SJSA1 (cell line): ENCODE measurements at regions not wholly inside any gene's neighbourhood (a gene's known extent, or its start where the extent isn't known, plus 50 kb on each side); places are given as distances from the start of the nearest gene placed in this dataset.

ENCODE experiments used
- DNase-seq, 2 experiments: peaks; one replicate each; pipeline ENCODE4 v3.0.0-alpha.2; 2015 to 2020; ENCODE audit warnings: low spot score in 2 of 2, low read depth in 1 of 2
- H3K27ac ChIP-seq: fragments of 250-450 bp; sonication (Bioruptor Pico); 2 replicates; pipeline ENCODE4 v1.5.1; 2020; ENCODE audit warnings: mild to moderate bottlenecking, moderate library complexity
- H3K27me3 ChIP-seq: fragments of 250-450 bp; sonication (Bioruptor Pico); replicated peaks from 2 replicates; pipeline ENCODE4 v1.5.1; 2020; ENCODE audit warnings: mild to moderate bottlenecking, moderate library complexity
- H3K36me3 ChIP-seq: fragments of 250-450 bp; sonication (Bioruptor Pico); 2 replicates; pipeline ENCODE4 v1.5.1; 2020; ENCODE audit warnings: mild to moderate bottlenecking
- H3K4me1 ChIP-seq: fragments of 250-450 bp; sonication (Bioruptor Pico); replicated peaks from 2 replicates; pipeline ENCODE4 v1.6.1; 2021; ENCODE audit warnings: mild to moderate bottlenecking
- H3K4me3 ChIP-seq: fragments of 250-450 bp; sonication (Bioruptor Pico); 2 replicates; pipeline ENCODE4 v1.5.1; 2020; ENCODE audit warnings: mild to moderate bottlenecking
- H3K9me3 ChIP-seq: fragments of 250-450 bp; sonication (Bioruptor Pico); replicated peaks from 2 replicates; pipeline ENCODE4 v1.5.1; 2020; ENCODE audit warnings: mild to moderate bottlenecking

GRCh38 chr3:137099364-137100219, 141.8 kb downstream of the IL20RB start:
- H3K4me1 ChIP-seq = no peaks in the 10 kb centered on the region
- no peak for DNase-seq

GRCh38 chr3:137100326-137100725, 142.5 kb downstream of the IL20RB start:
- Histone ChIP-seq H3K9me3 (no peaks in the 10 kb centered on the region), H3K4me1 (no peaks in the 10 kb centered on the region), H3K36me3 (no peaks in the 10 kb centered on the region), H3K4me3 (no peak overlapping the region), H3K27me3 (peaks cover 8% of the 10 kb centered on the region; the same call in 1 of the 2 replicates), H3K27ac (no peak overlapping the region)
- DNase-seq = no peak

More at GRCh38 chr3:137099364-137100219, 141.8 kb downstream of the IL20RB start:
- no peaks in the 10 kb centered on the region for H3K36me3 ChIP-seq
- no peak overlapping the region for H3K27ac ChIP-seq
- no peaks in the 10 kb centered on the region for H3K9me3 ChIP-seq
- peaks cover 8% of the 10 kb centered on the region; the same call in 1 of the 2 replicates for H3K27me3 ChIP-seq
- H3K4me3 ChIP-seq = no peak overlapping the region

DNA sequence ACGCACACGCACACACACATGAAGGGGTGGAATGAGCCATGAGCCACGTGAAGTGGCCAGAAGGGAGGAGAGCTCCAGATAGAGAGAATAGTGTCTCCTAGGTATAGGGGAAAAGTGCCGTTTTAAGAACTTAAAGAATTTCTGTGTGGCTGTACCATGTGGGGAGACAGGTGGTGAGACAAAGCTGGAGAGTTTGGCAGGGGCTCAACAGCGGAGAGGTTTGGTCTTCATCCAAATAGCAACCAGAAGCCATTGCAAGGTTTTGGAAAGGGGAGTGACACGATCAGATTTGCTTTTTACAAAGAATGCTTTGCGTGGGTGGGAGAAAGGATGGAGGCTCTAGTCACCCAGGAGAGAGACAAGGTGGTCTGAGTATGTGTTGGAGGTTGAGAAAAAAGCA, 146.0 kb downstream of the IL20RB start:
- Histone ChIP-seq H3K36me3 (no peaks in the 10 kb centered on the region), H3K27ac (no peak overlapping the region), H3K4me1 (no peaks in the 10 kb centered on the region), H3K4me3 (no peak overlapping the region), H3K9me3 (no peaks in the 10 kb centered on the region), H3K27me3 (0 out of 2 replicates have a peak, but pooled peaks cover 6% of the 10 kb centered on the region)
- no peak for DNase-seq

GRCh38 chr3:137105277-137105977, 147.6 kb downstream of the IL20RB start:
- no peaks in the 10 kb centered on the region for H3K4me1 ChIP-seq
- H3K27ac ChIP-seq = no peak overlapping the region
- no peak overlapping the region for H3K4me3 ChIP-seq

DNA sequence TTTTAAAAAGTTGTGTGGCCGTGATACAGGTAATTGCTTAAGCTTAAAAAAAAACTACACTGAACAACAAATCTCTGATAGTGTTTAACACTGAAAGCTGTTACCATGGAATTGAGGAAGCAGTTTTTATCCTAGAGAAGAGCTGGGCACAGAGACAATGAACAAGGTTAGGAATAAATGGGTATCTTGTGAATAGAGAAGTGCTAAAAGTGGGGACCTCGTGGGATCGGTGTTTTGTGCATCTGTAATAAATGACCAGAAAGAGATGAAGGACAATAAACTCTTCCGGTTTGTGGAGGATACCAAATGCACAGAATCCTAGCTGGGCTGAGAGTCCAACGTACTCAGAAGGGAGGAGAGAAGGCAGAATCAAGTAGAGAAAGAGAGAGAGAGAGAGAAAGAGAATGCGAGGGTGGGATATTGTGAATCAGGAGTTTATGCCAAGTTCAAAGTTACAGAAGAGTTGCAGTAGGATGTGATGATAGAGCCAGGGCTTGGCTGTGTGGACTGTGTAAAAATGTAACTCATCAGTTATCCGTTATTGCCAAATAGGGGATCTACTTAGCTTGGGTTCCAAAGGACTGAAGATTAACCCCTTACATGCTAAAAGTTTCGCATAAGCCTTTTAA, 148.9 kb downstream of the IL20RB start:
- no peak for DNase-seq
- H3K4me3 ChIP-seq = no peak overlapping the region
- 0 out of 2 replicates have a peak, but pooled peaks cover 4% of the 10 kb centered on the region for H3K27me3 ChIP-seq
- H3K9me3 ChIP-seq = no peaks in the 10 kb centered on the region
- no peaks in the 10 kb centered on the region for H3K4me1 ChIP-seq
- no peaks in the 10 kb centered on the region for H3K36me3 ChIP-seq
- H3K27ac ChIP-seq = no peak overlapping the region

More at GRCh38 chr3:137105277-137105977, 147.6 kb downstream of the IL20RB start:
- Histone ChIP-seq H3K36me3 (no peaks in the 10 kb centered on the region), H3K27me3 (0 out of 2 replicates have a peak, but pooled peaks cover 4% of the 10 kb centered on the region), H3K9me3 (no peaks in the 10 kb centered on the region)
- DNase-seq = peak in 1 of 2 experiments; percentile 47

- H3K4me1 ChIP-seq = no peaks in the 10 kb centered on the region
Observed at GRCh38 chr3:137108699-137109440, 151.1 kb downstream of the IL20RB start.

GRCh38 chr3:137110392-137110996, 152.7 kb downstream of the IL20RB start:
- H3K4me3 ChIP-seq = no peak overlapping the region
- no peaks in the 10 kb centered on the region for H3K9me3 ChIP-seq
- no peak overlapping the region for H3K27ac ChIP-seq
- H3K36me3 ChIP-seq = no peaks in the 10 kb centered on the region
- H3K27me3 ChIP-seq = 0 out of 2 replicates have a peak, but pooled peaks cover 4% of the 10 kb centered on the region
- H3K4me1 ChIP-seq = no peaks in the 10 kb centered on the region
- DNase-seq = no peak

More at GRCh38 chr3:137108699-137109440, 151.1 kb downstream of the IL20RB start:
- Histone ChIP-seq H3K27me3 (0 out of 2 replicates have a peak, but pooled peaks cover 4% of the 10 kb centered on the region), H3K4me3 (no peak overlapping the region), H3K27ac (no peak overlapping the region), H3K36me3 (no peaks in the 10 kb centered on the region), H3K9me3 (no peaks in the 10 kb centered on the region)
- no peak for DNase-seq

- Histone ChIP-seq H3K9me3 (no peaks in the 10 kb centered on the region), H3K27me3 (0 out of 2 replicates have a peak, but pooled peaks cover 4% of the 10 kb centered on the region), H3K4me3 (no peak overlapping the region), H3K4me1 (no peaks in the 10 kb centered on the region), H3K27ac (no peak overlapping the region), H3K36me3 (no peaks in the 10 kb centered on the region)
- no peak for DNase-seq
Observed at GRCh38 chr3:137111497-137111896, 153.7 kb downstream of the IL20RB start.

- DNase-seq = no peak
- no peak overlapping the region for H3K27ac ChIP-seq
- H3K4me1 ChIP-seq = no peaks in the 10 kb centered on the region
- no peaks in the 10 kb centered on the region for H3K9me3 ChIP-seq
- H3K4me3 ChIP-seq = no peak overlapping the region
- H3K27me3 ChIP-seq = 0 out of 2 replicates have a peak, but pooled peaks cover 5% of the 10 kb centered on the region
- no peaks in the 10 kb centered on the region for H3K36me3 ChIP-seq
Observed at GRCh38 chr3:137116619-137117018, 158.8 kb downstream of the IL20RB start.

- H3K4me1 ChIP-seq = no peaks in the 10 kb centered on the region
- H3K9me3 ChIP-seq = no peaks in the 10 kb centered on the region
- H3K27ac ChIP-seq = no peak overlapping the region
- H3K27me3 ChIP-seq = 0 out of 2 replicates have a peak, but pooled peaks cover 5% of the 10 kb centered on the region
- H3K36me3 ChIP-seq = no peaks in the 10 kb centered on the region
- peak in 1 of 2 experiments; percentile 6 for DNase-seq
- no peak overlapping the region for H3K4me3 ChIP-seq
Observed at GRCh38 chr3:137121704-137122314, 164.0 kb downstream of the IL20RB start.

DNA sequence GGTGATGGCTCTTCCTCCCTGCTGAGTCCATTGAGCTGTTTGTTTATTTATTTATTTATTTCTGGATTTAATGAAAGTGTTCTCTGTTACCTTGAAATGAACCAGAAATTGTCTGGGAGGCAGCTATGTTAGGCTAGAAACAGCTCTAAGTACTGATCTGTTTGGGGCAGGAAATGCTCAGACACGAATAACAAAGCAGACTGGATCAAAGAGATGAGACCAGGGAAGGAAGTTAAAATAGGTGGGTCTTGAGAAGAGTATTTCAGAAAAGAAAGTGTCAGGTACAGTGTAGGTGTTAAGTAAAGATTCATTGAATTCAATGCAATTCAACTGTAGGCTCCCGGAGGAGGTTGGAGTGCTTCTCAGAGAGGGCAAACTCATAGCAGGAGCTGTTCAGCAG, 173.3 kb downstream of the IL20RB start:
- no peak overlapping the region for H3K27ac ChIP-seq
- DNase-seq = no peak
- no peak overlapping the region for H3K4me3 ChIP-seq
- no peaks in the 10 kb centered on the region for H3K36me3 ChIP-seq
- H3K4me1 ChIP-seq = no peaks in the 10 kb centered on the region
- no peaks in the 10 kb centered on the region for H3K9me3 ChIP-seq
- H3K27me3 ChIP-seq = no peaks in the 10 kb centered on the region; the same call in 1 of the 2 replicates

- H3K4me3 ChIP-seq = no peak overlapping the region
- H3K36me3 ChIP-seq = no peaks in the 10 kb centered on the region
- no peak overlapping the region for H3K27ac ChIP-seq
- no peaks in the 10 kb centered on the region for H3K4me1 ChIP-seq
- H3K9me3 ChIP-seq = no peaks in the 10 kb centered on the region
- H3K27me3 ChIP-seq = no peaks in the 10 kb centered on the region; the same call in 1 of the 2 replicates
- no peak for DNase-seq
Observed at GRCh38 chr3:137134431-137134830, 176.6 kb downstream of the IL20RB start.
